Endothelial cell of umbilical vein (primary cell): ENCODE measurements at regions not wholly inside any gene's neighbourhood (a gene's known extent, or its start where the extent isn't known, plus 50 kb on each side); places are given as distances from the start of the nearest gene placed in this dataset.

Source experiments
- BruUV-seq: library from RNA; stranded (reverse); fragments of 400-500 nt; replicated peaks from 2 replicates; lab custom pipeline; 2021; lab: Mats Ljungman, UMichigan
- CTCF ChIA-PET: fragments of 300-600, 350-600 bp; sonication (Branson Sonifier 250); formaldehyde crosslinking; loops from one replicate; lab custom pipeline; 2021; ENCODE audit warnings: antibody characterized with exemption, inconsistent platforms; lab: Charles Lee
- POLR2A ChIA-PET: fragments of 300-600, 350-600 bp; sonication (Branson Sonifier 250); formaldehyde crosslinking; loops from one replicate; lab custom pipeline; 2021; ENCODE audit warnings: antibody characterized with exemption, inconsistent platforms; lab: Charles Lee
- DNase-seq: peaks from one replicate; pipeline ENCODE4 v3.0.0-alpha.2; 2011; ENCODE audit warnings: low read depth, low spot score
- FAIRE-seq: peaks from 2 replicates; lab custom pipeline; 2011; peaks lifted over from hg19 to GRCh38; lab: Jason Lieb, UNC
- H2AFZ ChIP-seq: 2 replicates; pipeline ENCODE4 v1.6.0; 2012; ENCODE audit warnings: low read depth, low read length, control low read depth, inconsistent platforms
- H3K27ac ChIP-seq: 2 replicates; pipeline ENCODE4 v1.5.1; 2011; ENCODE audit warnings: low read depth, mild to moderate bottlenecking, control low read depth, low read length, moderate library complexity; ENCODE audit not compliant: insufficient read depth
- H3K27me3 ChIP-seq, 2 experiments: 2 replicates each; pipeline versions ENCODE4 v1.6.0 to v1.6.1; 2011; ENCODE audit warnings: low read length in 2 of 2, mixed read lengths in 1 of 2; ENCODE audit not compliant: control insufficient read depth in 2 of 2, insufficient read depth in 2 of 2
- H3K36me3 ChIP-seq, 2 experiments: 2 replicates in 1 of 2; 3 replicates in 1 of 2; pipeline ENCODE4 v1.5.1; 2011; ENCODE audit warnings: low read length in 2 of 2, mild to moderate bottlenecking in 1 of 2, moderate library complexity in 1 of 2; ENCODE audit not compliant: control insufficient read depth in 2 of 2, insufficient read depth in 2 of 2; ENCODE audit errors: extremely low read depth in 1 of 2
- H3K4me1 ChIP-seq: 3 replicates; pipeline ENCODE4 v1.5.1; 2011; ENCODE audit warnings: mild to moderate bottlenecking, low read length; ENCODE audit not compliant: control insufficient read depth, insufficient read depth; ENCODE audit errors: extremely low read depth
- H3K4me2 ChIP-seq: 2 replicates; pipeline ENCODE4 v1.6.1; 2011; ENCODE audit warnings: low read length, control low read depth, mixed read lengths; ENCODE audit not compliant: insufficient read depth
- H3K4me3 ChIP-seq, 3 experiments: fragments of 200-600 bp in 1 of 3; sonication (generic), shearing (Covaris generic) in 1 of 3; replicated peaks in 1 of 3; 2 replicates each; pipeline ENCODE4 v1.5.1; 2011 to 2016; ENCODE audit warnings: control low read depth in 3 of 3, low read length in 3 of 3, mild to moderate bottlenecking in 2 of 3, inconsistent platforms in 1 of 3, low read depth in 1 of 3, moderate library complexity in 1 of 3; ENCODE audit not compliant: insufficient read depth in 1 of 3
- H3K79me2 ChIP-seq: 2 replicates; pipeline ENCODE4 v1.6.0; 2012; ENCODE audit warnings: low read length, inconsistent platforms; ENCODE audit not compliant: control insufficient read depth, insufficient read depth
- H3K9ac ChIP-seq: replicated peaks from 2 replicates; pipeline ENCODE3; 2011; ENCODE audit warnings: low read length, control low read depth; ENCODE audit not compliant: insufficient read depth; ENCODE audit errors: extremely low read depth
- H3K9me1 ChIP-seq: replicated peaks from 3 replicates; pipeline ENCODE4 v1.6.0; 2011; ENCODE audit warnings: mild to moderate bottlenecking, low read length; ENCODE audit not compliant: control insufficient read depth, insufficient read depth; ENCODE audit errors: extremely low read depth
- H3K9me3 ChIP-seq: replicated peaks from 2 replicates; pipeline ENCODE4 v1.5.1; 2012; ENCODE audit warnings: low read length, inconsistent platforms; ENCODE audit not compliant: control insufficient read depth, insufficient read depth
- H4K20me1 ChIP-seq: replicated peaks from 2 replicates; pipeline ENCODE3; 2011; ENCODE audit warnings: mild to moderate bottlenecking, low read length; ENCODE audit not compliant: control insufficient read depth, insufficient read depth; ENCODE audit errors: extremely low read depth
- CTCF ChIP-seq, 2 donors: IDR thresholded peaks; 1 replicate in 1 of 2; 2 replicates in 1 of 2; pipeline ENCODE4 v1.5.1; 2011; ENCODE audit warnings: low read length in 2 of 2, mild to moderate bottlenecking in 2 of 2, moderate library complexity in 2 of 2, control low read depth in 1 of 2, inconsistent platforms in 1 of 2, low read depth in 1 of 2; ENCODE audit not compliant: insufficient read depth in 1 of 2; ENCODE audit errors: extremely low read depth in 1 of 2
- EZH2 ChIP-seq: IDR thresholded peaks from 2 replicates; pipeline ENCODE4 v1.6.1; 2012; ENCODE audit warnings: borderline replicate concordance, low read depth, mild to moderate bottlenecking, moderate library complexity, low read length, inconsistent platforms; ENCODE audit not compliant: severe bottlenecking
- FOS ChIP-seq: IDR thresholded peaks from 2 replicates; pipeline ENCODE4 v1.6.1; 2011; ENCODE audit warnings: mild to moderate bottlenecking, low read length, moderate library complexity, borderline replicate concordance; ENCODE audit not compliant: insufficient read depth
- GATA2 ChIP-seq: IDR thresholded peaks from 2 replicates; pipeline ENCODE4 v1.7.0; 2011; ENCODE audit warnings: low read depth, mild to moderate bottlenecking, moderate library complexity, mixed read lengths, low read length; ENCODE audit not compliant: insufficient read length, insufficient read depth
- JUN ChIP-seq: IDR thresholded peaks from 2 replicates; pipeline ENCODE4 v1.6.1; 2011; ENCODE audit warnings: borderline replicate concordance, low read depth; ENCODE audit not compliant: insufficient read length, insufficient read depth
- MAX ChIP-seq: IDR thresholded peaks from 2 replicates; pipeline ENCODE4 v1.6.1; 2011; ENCODE audit not compliant: insufficient read depth, insufficient read length
- MYC ChIP-seq: IDR thresholded peaks from one replicate; pipeline ENCODE4 v1.6.1; 2011; ENCODE audit warnings: mild to moderate bottlenecking, low read depth, low read length
- POLR2A ChIP-seq: IDR thresholded peaks from 2 replicates; pipeline ENCODE4 v1.6.1; 2012; ENCODE audit warnings: low read depth, mild to moderate bottlenecking, control low read depth, low read length
- POLR2AphosphoS5 ChIP-seq: IDR thresholded peaks from 2 replicates; pipeline ENCODE4 v1.6.1; 2012; ENCODE audit warnings: low read depth, mild to moderate bottlenecking, control low read depth, low read length, moderate library complexity; ENCODE audit not compliant: insufficient read depth
- dilution Hi-C: fragments of 300-500 bp; cut with MboI; formaldehyde crosslinking; loops from one replicate; pipeline ENCODE4 v1.15.0; 2019; ENCODE audit warnings: low sequenced_read_pairs; ENCODE audit not compliant: extremely low pct_ligation_motif_present
- intact Hi-C: fragments of 100-400 bp; cut with micrococcal nuclease; formaldehyde crosslinking; loops from one replicate; pipeline ENCODE4 v1.10.0; 2022

GRCh38 chrX:9333873-9334560 is 130.8 kb upstream of the TBL1X start:
- ChIA-PET CTCF (no interaction called here), POLR2A (no interaction called here)
- no peaks in the 10 kb centered on the region for H3K9me3 ChIP-seq
- BruUV-seq: no TSS peak
- dilution Hi-C loops (no loop called here), intact Hi-C loops (no loop called here)
- H3K4me3 ChIP-seq: no peak overlapping the region
- no peak overlapping the region for H3K9ac ChIP-seq
- H3K79me2 ChIP-seq: no peaks in the 10 kb centered on the region
- DNase-seq: no peak
- no peaks in the 10 kb centered on the region for H3K27me3 ChIP-seq
- H3K27ac ChIP-seq: no peak overlapping the region
- H4K20me1 ChIP-seq: no peaks in the 10 kb centered on the region
- no peaks in the 10 kb centered on the region for H3K4me1 ChIP-seq
- no peak for FAIRE-seq
- no peak overlapping the region for H2AFZ ChIP-seq
- TF ChIP-seq MYC (no peak), EZH2 (no peak), FOS (no peak), GATA2 (no peak), POLR2AphosphoS5 (no peak), MAX (no peak), CTCF (IDR thresholded peaks at IDR 0.05; ENCODE audit: extremely low read depth in 1 of 2, insufficient read depth in 1 of 2, low read depth in 1 of 2, low read length in 2 of 2) (no peak), JUN (no peak), POLR2A (no peak)
- H3K36me3 ChIP-seq: no peaks in the 10 kb centered on the region
- H3K4me2 ChIP-seq: no peak overlapping the region
- no peaks in the 10 kb centered on the region for H3K9me1 ChIP-seq
